Astrocyte (in vitro differentiated cells and primary cell): ENCODE measurements at regions not wholly inside any gene's neighbourhood (a gene's known extent, or its start where the extent isn't known, plus 50 kb on each side); places are given as distances from the start of the nearest gene placed in this dataset.

ENCODE experiments used
- DNase-seq: peaks from one replicate; pipeline ENCODE4 v3.0.0-alpha.2; 2010; ENCODE audit warnings: low read depth
- FAIRE-seq: peaks from 2 replicates; lab custom pipeline; 2011; peaks lifted over from hg19 to GRCh38; lab: Jason Lieb, UNC
- H2AFZ ChIP-seq: 2 replicates; pipeline ENCODE4 v1.6.0; 2012; ENCODE audit warnings: low read depth, low read length, inconsistent platforms
- H3K27ac ChIP-seq: 2 replicates; pipeline ENCODE4 v1.5.1; 2011; ENCODE audit warnings: low read depth, low read length, inconsistent platforms
- H3K27me3 ChIP-seq: 2 replicates; pipeline ENCODE4 v1.6.0; 2011; ENCODE audit warnings: low read length, inconsistent platforms; ENCODE audit not compliant: insufficient read depth
- H3K36me3 ChIP-seq: 2 replicates; pipeline ENCODE4 v1.5.1; 2011; ENCODE audit warnings: low read length, inconsistent platforms; ENCODE audit not compliant: insufficient read depth
- H3K4me1 ChIP-seq: 2 replicates; pipeline ENCODE4 v1.5.1; 2011; ENCODE audit warnings: low read length, inconsistent platforms; ENCODE audit not compliant: insufficient read depth
- H3K4me2 ChIP-seq: 2 replicates; pipeline ENCODE4 v1.6.0; 2012; ENCODE audit warnings: low read length, inconsistent platforms
- H3K4me3 ChIP-seq: 2 replicates; pipeline ENCODE4 v1.5.1; 2011; ENCODE audit warnings: low read depth, mild to moderate bottlenecking, low read length, inconsistent platforms; ENCODE audit not compliant: insufficient read depth
- H3K79me2 ChIP-seq: 2 replicates; pipeline ENCODE4 v1.6.0; 2012; ENCODE audit warnings: mild to moderate bottlenecking, low read length, inconsistent platforms; ENCODE audit not compliant: insufficient read depth
- H3K9ac ChIP-seq: 2 replicates; pipeline ENCODE4 v1.6.0; 2012; ENCODE audit warnings: mild to moderate bottlenecking, low read length, inconsistent platforms
- H3K9me3 ChIP-seq: 2 replicates; pipeline ENCODE4 v1.5.1; 2012; ENCODE audit warnings: low read depth, mild to moderate bottlenecking, low read length, inconsistent platforms; ENCODE audit not compliant: insufficient read depth
- H4K20me1 ChIP-seq: 2 replicates; pipeline ENCODE4 v1.6.0; 2012; ENCODE audit warnings: low read length, inconsistent platforms; ENCODE audit not compliant: insufficient read depth
- H3K27ac Mint-ChIP-seq: one replicate; pipeline ENCODE4 v1.8.0; 2021; ENCODE audit warnings: mild to moderate bottlenecking, mixed read lengths; ENCODE audit not compliant: unreplicated experiment
- H3K27me3 Mint-ChIP-seq: one replicate; pipeline ENCODE4 v1.8.0; 2021; ENCODE audit warnings: low read depth, mixed read lengths; ENCODE audit not compliant: unreplicated experiment
- H3K36me3 Mint-ChIP-seq: one replicate; pipeline ENCODE4 v1.8.0; 2021; ENCODE audit warnings: low read depth, mixed read lengths; ENCODE audit not compliant: unreplicated experiment
- H3K4me1 Mint-ChIP-seq: one replicate; pipeline ENCODE4 v1.8.0; 2021; ENCODE audit warnings: low read depth, mixed read lengths; ENCODE audit not compliant: unreplicated experiment
- H3K4me3 Mint-ChIP-seq: one replicate; pipeline ENCODE4 v1.8.0; 2021; ENCODE audit warnings: mild to moderate bottlenecking, moderate library complexity, mixed read lengths; ENCODE audit not compliant: unreplicated experiment
- H3K9me3 Mint-ChIP-seq: one replicate; pipeline ENCODE4 v1.8.0; 2021; ENCODE audit warnings: mild to moderate bottlenecking, mixed read lengths; ENCODE audit not compliant: unreplicated experiment
- EZH2 ChIP-seq: IDR thresholded peaks from 2 replicates; pipeline ENCODE4 v1.6.1; 2012; ENCODE audit warnings: mild to moderate bottlenecking, low read length, inconsistent platforms; ENCODE audit not compliant: insufficient read depth
- TF ChIP-seq, protein P1 (sequence below): IDR thresholded peaks from 2 replicates; pipeline ENCODE4 v1.5.1; 2011; ENCODE audit warnings: low read depth, mild to moderate bottlenecking, inconsistent platforms, low read length, moderate library complexity; ENCODE audit not compliant: insufficient read depth

DNA sequence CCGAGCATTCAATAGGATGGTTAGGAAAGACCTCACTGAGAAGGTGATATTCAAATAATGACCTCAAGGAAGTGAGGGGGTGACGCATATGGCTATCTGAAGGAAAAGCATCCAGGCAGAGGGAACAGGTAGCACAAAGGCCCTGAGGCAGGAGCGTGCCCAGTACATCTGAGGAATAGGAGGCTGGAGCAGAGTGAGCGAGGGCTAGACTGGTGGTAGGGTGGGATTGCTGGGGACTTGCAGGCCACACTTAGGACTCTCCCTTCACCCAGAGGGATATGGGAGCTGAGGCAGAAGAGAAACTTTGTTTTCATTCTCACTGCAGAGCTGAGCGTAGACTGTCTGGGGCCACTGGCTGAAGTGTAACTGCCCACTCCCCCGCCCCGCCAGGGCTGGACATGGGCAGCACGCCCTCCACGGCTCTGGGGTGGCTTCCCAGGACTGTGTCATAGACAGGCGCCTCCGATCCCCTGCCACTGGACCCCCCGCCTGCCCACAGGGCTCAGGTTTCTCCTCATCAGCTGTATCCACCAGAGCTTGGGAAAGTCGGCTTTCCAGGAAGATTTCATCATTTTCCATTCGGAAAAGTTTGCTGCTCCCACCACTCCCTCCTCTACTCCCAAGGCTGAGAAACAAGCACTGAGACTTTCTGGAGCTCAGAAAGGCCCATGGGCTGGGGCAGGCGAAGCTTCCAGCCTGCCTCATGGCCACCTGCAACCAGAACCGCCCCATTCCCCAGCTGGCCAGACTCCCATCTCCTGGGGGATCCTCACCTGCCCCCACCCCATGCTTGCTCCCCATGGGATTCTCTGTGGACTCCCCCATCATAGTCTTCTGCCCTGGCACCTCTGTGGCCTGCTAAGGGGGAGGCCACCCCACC is 142.6 kb downstream of the MRPL14 start:
- Mint-ChIP-seq H3K27ac (no peak overlapping the region), H3K36me3 (no peaks in the 10 kb centered on the region)
- no peaks in the 10 kb centered on the region for H3K4me1 ChIP-seq

DNA sequence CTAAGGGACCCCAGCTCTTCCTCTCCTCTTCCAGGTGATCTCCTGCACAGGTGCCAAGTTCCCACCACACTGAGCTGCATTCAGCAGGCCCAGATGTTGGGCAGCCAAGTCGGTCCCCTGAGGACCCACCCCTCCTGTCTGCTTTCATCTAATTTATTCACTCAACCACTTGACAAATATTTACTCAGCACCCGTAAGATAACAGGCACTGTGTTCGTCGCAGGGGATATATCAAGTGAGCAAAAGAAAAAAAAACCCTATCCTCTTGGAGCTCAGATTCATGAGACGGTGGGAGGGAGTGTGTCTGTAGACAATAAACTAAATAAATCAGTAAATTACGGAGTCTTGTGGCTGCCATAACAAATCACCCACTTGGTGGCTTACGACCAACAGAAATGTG is 143.6 kb downstream of the MRPL14 start:
- H3K9me3 ChIP-seq, result no peaks in the 10 kb centered on the region
- Mint-ChIP-seq H3K4me1 (no peaks in the 10 kb centered on the region), H3K9me3 (peaks cover 6% of the 10 kb centered on the region), H3K27ac (no peak overlapping the region), H3K27me3 (peaks cover 81% of the 10 kb centered on the region), H3K36me3 (no peaks in the 10 kb centered on the region), H3K4me3 (no peak overlapping the region)
- no peaks in the 10 kb centered on the region for H3K36me3 ChIP-seq
- H3K27ac ChIP-seq, result no peak overlapping the region
- TF ChIP-seq, protein P1, sequence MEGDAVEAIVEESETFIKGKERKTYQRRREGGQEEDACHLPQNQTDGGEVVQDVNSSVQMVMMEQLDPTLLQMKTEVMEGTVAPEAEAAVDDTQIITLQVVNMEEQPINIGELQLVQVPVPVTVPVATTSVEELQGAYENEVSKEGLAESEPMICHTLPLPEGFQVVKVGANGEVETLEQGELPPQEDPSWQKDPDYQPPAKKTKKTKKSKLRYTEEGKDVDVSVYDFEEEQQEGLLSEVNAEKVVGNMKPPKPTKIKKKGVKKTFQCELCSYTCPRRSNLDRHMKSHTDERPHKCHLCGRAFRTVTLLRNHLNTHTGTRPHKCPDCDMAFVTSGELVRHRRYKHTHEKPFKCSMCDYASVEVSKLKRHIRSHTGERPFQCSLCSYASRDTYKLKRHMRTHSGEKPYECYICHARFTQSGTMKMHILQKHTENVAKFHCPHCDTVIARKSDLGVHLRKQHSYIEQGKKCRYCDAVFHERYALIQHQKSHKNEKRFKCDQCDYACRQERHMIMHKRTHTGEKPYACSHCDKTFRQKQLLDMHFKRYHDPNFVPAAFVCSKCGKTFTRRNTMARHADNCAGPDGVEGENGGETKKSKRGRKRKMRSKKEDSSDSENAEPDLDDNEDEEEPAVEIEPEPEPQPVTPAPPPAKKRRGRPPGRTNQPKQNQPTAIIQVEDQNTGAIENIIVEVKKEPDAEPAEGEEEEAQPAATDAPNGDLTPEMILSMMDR, result no peak
- TF ChIP-seq EZH2, result no peak
- no peak overlapping the region for H3K9ac ChIP-seq
- FAIRE-seq (no peak), DNase-seq (no peak)
- H4K20me1 ChIP-seq, result no peaks in the 10 kb centered on the region
- no peak overlapping the region for H2AFZ ChIP-seq
- no peaks in the 10 kb centered on the region for H3K4me1 ChIP-seq
- H3K4me2 ChIP-seq, result no peak overlapping the region
- peaks cover 22% of the 10 kb centered on the region for H3K27me3 ChIP-seq
- no peaks in the 10 kb centered on the region for H3K79me2 ChIP-seq
- H3K4me3 ChIP-seq, result no peak overlapping the region

More for the DNA sequence above, 142.6 kb downstream of the MRPL14 start:
- Histone ChIP-seq H3K9ac (no peak overlapping the region), H3K79me2 (no peaks in the 10 kb centered on the region), H4K20me1 (no peaks in the 10 kb centered on the region), H3K4me2 (no peak overlapping the region), H3K4me3 (no peak overlapping the region), H2AFZ (no peak overlapping the region), H3K27ac (no peak overlapping the region), H3K9me3 (no peaks in the 10 kb centered on the region), H3K36me3 (no peaks in the 10 kb centered on the region), H3K27me3 (peaks cover 19% of the 10 kb centered on the region)
- FAIRE-seq (no peak), DNase-seq (no peak)
- peaks cover 3% of the 10 kb centered on the region for H3K4me1 Mint-ChIP-seq
- peaks cover 73% of the 10 kb centered on the region for H3K27me3 Mint-ChIP-seq
- peaks cover 6% of the 10 kb centered on the region for H3K9me3 Mint-ChIP-seq
- H3K4me3 Mint-ChIP-seq, result no peak overlapping the region
- no peak for TF ChIP-seq EZH2
- TF ChIP-seq, protein P1, result no peak

DNA sequence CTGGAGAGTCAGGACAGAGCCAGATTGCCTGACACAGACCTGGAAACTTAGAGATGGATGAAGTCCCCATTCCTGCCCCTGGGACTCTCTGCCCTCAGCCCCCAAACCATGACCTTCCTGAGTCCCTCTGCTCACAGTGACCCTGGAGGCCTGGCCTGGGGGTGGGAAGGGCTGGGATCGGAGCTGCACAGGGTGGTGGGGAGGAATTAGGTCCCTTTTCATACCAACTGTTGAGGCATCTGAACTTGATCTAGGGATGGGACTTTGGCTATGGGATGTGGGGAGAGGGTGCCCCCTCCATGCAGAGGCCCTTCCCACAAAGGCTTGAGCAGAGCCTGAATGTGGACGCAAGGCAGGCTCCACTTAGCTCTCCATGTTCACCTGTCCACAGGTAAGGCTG is 144.1 kb downstream of the MRPL14 start:
- Mint-ChIP-seq H3K27me3 (peaks cover 85% of the 10 kb centered on the region), H3K27ac (no peak overlapping the region), H3K4me3 (no peak overlapping the region), H3K4me1 (no peaks in the 10 kb centered on the region), H3K9me3 (peaks cover 6% of the 10 kb centered on the region), H3K36me3 (no peaks in the 10 kb centered on the region)
- no peaks in the 10 kb centered on the region for H3K79me2 ChIP-seq
- H3K4me2 ChIP-seq, result no peak overlapping the region
- H3K9me3 ChIP-seq, result no peaks in the 10 kb centered on the region
- FAIRE-seq (no peak), DNase-seq (no peak)
- no peak overlapping the region for H2AFZ ChIP-seq
- no peaks in the 10 kb centered on the region for H3K36me3 ChIP-seq
- H4K20me1 ChIP-seq, result no peaks in the 10 kb centered on the region
- no peak overlapping the region for H3K9ac ChIP-seq
- peaks cover 22% of the 10 kb centered on the region for H3K27me3 ChIP-seq
- no peak overlapping the region for H3K4me3 ChIP-seq
- H3K4me1 ChIP-seq, result no peaks in the 10 kb centered on the region
- no peak for TF ChIP-seq EZH2
- TF ChIP-seq, protein P1, result no peak
- no peak overlapping the region for H3K27ac ChIP-seq
